Activated CD8-positive, alpha-beta T cell treated with anti-CD3 and anti-CD28 coated beads for 36 hours (primary cell): ENCODE measurements at regions not wholly inside any gene's neighbourhood (a gene's known extent, or its start where the extent isn't known, plus 50 kb on each side); places are given as distances from the start of the nearest gene placed in this dataset.

ENCODE experiments used
- ATAC-seq: fragments of 200-7000 bp; cut with Tn5 transposase; one replicate; pipeline ENCODE4 v1.10.0; 2021; ENCODE audit warnings: mild to moderate bottlenecking, moderate library complexity
- CTCF ChIA-PET: fragments of 350-600 bp; sonication (Branson Sonifier 250); formaldehyde crosslinking; loops from one replicate; lab custom pipeline; 2021; ENCODE audit warnings: antibody characterized with exemption; lab: Charles Lee
- POLR2A ChIA-PET: fragments of 350-600 bp; sonication (Branson Sonifier 250); formaldehyde crosslinking; loops from one replicate; lab custom pipeline; 2021; ENCODE audit warnings: antibody characterized with exemption; lab: Charles Lee
- DNase-seq: peaks from one replicate; pipeline ENCODE4 v3.0.0-alpha.2; 2020
- H3K27ac Mint-ChIP-seq: one replicate; pipeline ENCODE4 v1.8.0; 2021; ENCODE audit warnings: mild to moderate bottlenecking, mixed read lengths
- H3K27me3 Mint-ChIP-seq: one replicate; pipeline ENCODE4 v1.8.0; 2021; ENCODE audit warnings: mixed read lengths
- H3K36me3 Mint-ChIP-seq: one replicate; pipeline ENCODE4 v1.8.0; 2021; ENCODE audit warnings: low read depth, mixed read lengths
- H3K4me1 Mint-ChIP-seq: one replicate; pipeline ENCODE4 v1.8.0; 2021; ENCODE audit warnings: low read depth, mixed read lengths
- H3K4me3 Mint-ChIP-seq: one replicate; pipeline ENCODE4 v1.8.0; 2021; ENCODE audit warnings: mild to moderate bottlenecking, moderate library complexity, mixed read lengths
- H3K9me3 Mint-ChIP-seq: one replicate; pipeline ENCODE4 v1.8.0; 2021; ENCODE audit warnings: mixed read lengths
- CTCF ChIP-seq: fragments of 200-600 bp; IDR thresholded peaks from one replicate; pipeline ENCODE4 v1.8.0; 2022; ENCODE audit warnings: antibody characterized with exemption, mild to moderate bottlenecking
- intact Hi-C: fragments of 100-400 bp; cut with micrococcal nuclease; formaldehyde crosslinking; loops from one replicate; pipeline ENCODE4 v1.10.0; 2022

GRCh38 chr1:188371295-188371806 is 1542.6 kb downstream of the PLA2G4A start:
- no peak for DNase-seq
- ChIA-PET POLR2A (no interaction called here), CTCF (no interaction called here)
- no peaks in the 10 kb centered on the region for H3K36me3 Mint-ChIP-seq
- no peak overlapping the region for H3K4me3 Mint-ChIP-seq
- no peaks in the 10 kb centered on the region for H3K27me3 Mint-ChIP-seq
- no peaks in the 10 kb centered on the region for H3K4me1 Mint-ChIP-seq
- ATAC-seq: no peak
- no peak for TF ChIP-seq CTCF
- H3K27ac Mint-ChIP-seq: no peak overlapping the region
- intact Hi-C loops: no loop called here
- peaks cover 3% of the 10 kb centered on the region for H3K9me3 Mint-ChIP-seq

- Mint-ChIP-seq H3K4me3 (no peak overlapping the region), H3K27ac (no peak overlapping the region), H3K27me3 (no peaks in the 10 kb centered on the region), H3K36me3 (no peaks in the 10 kb centered on the region), H3K4me1 (no peaks in the 10 kb centered on the region), H3K9me3 (peaks cover 3% of the 10 kb centered on the region)
- no peak for ATAC-seq
- no peak for DNase-seq
- ChIA-PET POLR2A (no interaction called here), CTCF (no interaction called here)
- no peak for TF ChIP-seq CTCF
- intact Hi-C loops: no loop called here
These were observed 1544.1 kb downstream of the PLA2G4A start for GRCh38 chr1:188372821-188373220.

- Mint-ChIP-seq H3K27me3 (no peaks in the 10 kb centered on the region), H3K36me3 (no peaks in the 10 kb centered on the region), H3K4me3 (no peak overlapping the region), H3K27ac (no peak overlapping the region), H3K9me3 (peaks cover 5% of the 10 kb centered on the region), H3K4me1 (no peaks in the 10 kb centered on the region)
- no peak for DNase-seq
- intact Hi-C loops: no loop called here
- TF ChIP-seq CTCF: no peak
- ChIA-PET POLR2A (no interaction called here), CTCF (no interaction called here)
- no peak for ATAC-seq
These were observed 1554.1 kb downstream of the PLA2G4A start for GRCh38 chr1:188382851-188383250.

GRCh38 chr1:188386161-188386560 is 1557.4 kb downstream of the PLA2G4A start:
- ChIA-PET POLR2A (no interaction called here), CTCF (no interaction called here)
- DNase-seq: no peak
- no peak overlapping the region for H3K4me3 Mint-ChIP-seq
- H3K27ac Mint-ChIP-seq: no peak overlapping the region
- peaks cover 4% of the 10 kb centered on the region for H3K9me3 Mint-ChIP-seq
- no peak for ATAC-seq
- no peaks in the 10 kb centered on the region for H3K27me3 Mint-ChIP-seq
- intact Hi-C loops: no loop called here
- H3K36me3 Mint-ChIP-seq: no peaks in the 10 kb centered on the region
- H3K4me1 Mint-ChIP-seq: no peaks in the 10 kb centered on the region
- TF ChIP-seq CTCF: no peak

GRCh38 chr1:188386666-188387065 is 1557.9 kb downstream of the PLA2G4A start:
- H3K27me3 Mint-ChIP-seq: no peaks in the 10 kb centered on the region
- ChIA-PET POLR2A (no interaction called here), CTCF (no interaction called here)
- no peak for DNase-seq
- no peak overlapping the region for H3K4me3 Mint-ChIP-seq
- no peak overlapping the region for H3K27ac Mint-ChIP-seq
- H3K36me3 Mint-ChIP-seq: no peaks in the 10 kb centered on the region
- no peak for TF ChIP-seq CTCF
- H3K9me3 Mint-ChIP-seq: peaks cover 4% of the 10 kb centered on the region
- H3K4me1 Mint-ChIP-seq: no peaks in the 10 kb centered on the region
- no peak for ATAC-seq
- intact Hi-C loops: no loop called here
